ENCODE measurements at regions not wholly inside any gene's neighbourhood (a gene's known extent, or its start where the extent isn't known, plus 50 kb on each side); places are given as distances from the start of the nearest gene placed in this dataset.
A peak's percentile ranks its signal among the peaks of the same experiment; 100 is the strongest.
"Not testable (repeated sequence)": the region's sequence is repeated elsewhere in the genome, so short reads cannot be mapped to it uniquely, and the experiment has no call there.

DNA sequence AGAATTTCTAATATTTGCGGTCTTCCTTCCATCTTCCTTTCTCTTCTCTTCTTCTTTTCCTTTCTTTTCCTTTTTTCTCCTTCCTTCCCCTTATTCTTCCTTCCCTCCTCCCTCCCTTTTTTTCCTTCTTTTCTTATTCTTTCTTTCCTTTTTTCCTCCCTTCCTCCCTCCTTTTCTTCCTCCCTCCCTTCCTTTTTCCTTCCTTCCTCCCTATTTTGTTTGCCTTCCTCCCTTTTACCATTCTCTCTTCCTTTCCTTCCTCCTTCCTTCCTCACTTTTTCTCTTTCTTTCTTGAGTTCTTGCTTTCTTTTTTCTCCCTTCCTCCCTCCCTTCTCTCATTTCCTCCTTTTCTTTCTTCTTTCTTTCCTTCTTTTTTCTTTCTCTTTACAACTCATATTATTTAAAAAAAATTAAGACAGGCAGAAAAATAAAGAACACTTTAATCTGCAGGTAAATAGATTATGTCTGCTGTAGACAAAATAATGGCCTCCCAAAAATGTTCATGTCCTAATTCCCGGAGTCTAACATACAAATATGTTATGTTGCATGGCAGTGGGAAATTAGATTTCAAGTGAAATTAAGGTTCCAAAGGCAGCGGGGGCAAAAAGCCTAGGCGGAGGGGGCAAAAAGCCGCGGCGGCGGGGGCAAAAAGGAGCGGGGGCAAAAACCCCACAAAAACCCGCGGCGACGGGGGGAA lies 152.4 kb downstream of the ANKRD30BL start:
- Histone ChIP-seq H4K20me1 (ENCODE audit: insufficient read depth, low read length) (no peaks in the 10 kb centered on the region), H3K27me3 (ENCODE audit: control insufficient read depth in 1 of 2, insufficient read depth in 2 of 2, low read length in 2 of 2) (peaks cover 4 to 17% of the 10 kb centered on the region in 2 experiments; a peak in 4 of 5 replicates), H3K27ac (ENCODE audit: extremely low read length, insufficient read depth, low read length) (no peak overlapping the region), H3K4me3 (replicated peaks in 1 of 3; ENCODE audit: insufficient read depth in 1 of 3, low read depth in 2 of 3, low read length in 3 of 3) (peak overlapping the region; percentile 33 to 59 (median 58); a peak in 3 of 6 replicates), H3K4me2 (ENCODE audit: low read depth, low read length) (peak overlapping the region; percentile 60), H3K9me3 (ENCODE audit: low read length) (no peaks in the 10 kb centered on the region), H3K4me1 (ENCODE audit: insufficient read depth, low read length) (peaks cover 5% of the 10 kb centered on the region; the same call in 1 of the 2 replicates), H3K9ac (ENCODE audit: insufficient read depth, low read depth, low read length) (no peak overlapping the region), H3K79me2 (ENCODE audit: insufficient read depth, low read length) (no peaks in the 10 kb centered on the region), H3K36me3 (replicated peaks in 1 of 2; ENCODE audit: control insufficient read depth in 1 of 2, insufficient read depth in 2 of 2, low read length in 2 of 2) (no peaks in the 10 kb centered on the region), H2AFZ (ENCODE audit: low read length) (no peak overlapping the region)
- 22% methylated on average over 13 of the region's 13 CpGs for WGBS (ENCODE audit: low lambda C conversion rate)
- ATAC-seq (no peak), FAIRE-seq (no peak), DNase-seq (ENCODE audit: low spot score) (no peak)
- no TSS peak for BruUV-seq (replicated peaks)
- in situ Hi-C loops (cut with HindIII; ENCODE audit: extremely low pct_ligation_motif_present, low pct_unique_long_range_greater_than_20kb) (no loop called here), intact Hi-C loops (cut with micrococcal nuclease; ENCODE audit: unreplicated experiment) (no loop called here)
- POLR2A ChIA-PET = no interaction called here
- CTCF ChIA-PET (ENCODE audit: low intra/inter-chr PET ratio, low total read pairs) = no interaction called here
- TF ChIP-seq, protein P1, sequence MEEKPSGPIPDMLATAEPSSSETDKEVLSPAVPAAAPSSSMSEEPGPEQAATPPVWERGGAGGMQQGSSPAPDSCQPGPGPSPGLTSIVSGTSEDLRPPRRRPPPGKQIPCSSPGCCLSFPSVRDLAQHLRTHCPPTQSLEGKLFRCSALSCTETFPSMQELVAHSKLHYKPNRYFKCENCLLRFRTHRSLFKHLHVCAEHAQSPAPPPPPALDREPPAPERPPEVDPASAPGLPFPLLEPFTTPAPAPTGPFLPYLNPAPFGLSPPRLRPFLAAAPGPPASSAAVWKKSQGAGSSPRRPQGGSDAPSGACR (CRISPR knock-in tag; IDR thresholded peaks at IDR 0.05) = no peak
- TF ChIP-seq, protein P2, sequence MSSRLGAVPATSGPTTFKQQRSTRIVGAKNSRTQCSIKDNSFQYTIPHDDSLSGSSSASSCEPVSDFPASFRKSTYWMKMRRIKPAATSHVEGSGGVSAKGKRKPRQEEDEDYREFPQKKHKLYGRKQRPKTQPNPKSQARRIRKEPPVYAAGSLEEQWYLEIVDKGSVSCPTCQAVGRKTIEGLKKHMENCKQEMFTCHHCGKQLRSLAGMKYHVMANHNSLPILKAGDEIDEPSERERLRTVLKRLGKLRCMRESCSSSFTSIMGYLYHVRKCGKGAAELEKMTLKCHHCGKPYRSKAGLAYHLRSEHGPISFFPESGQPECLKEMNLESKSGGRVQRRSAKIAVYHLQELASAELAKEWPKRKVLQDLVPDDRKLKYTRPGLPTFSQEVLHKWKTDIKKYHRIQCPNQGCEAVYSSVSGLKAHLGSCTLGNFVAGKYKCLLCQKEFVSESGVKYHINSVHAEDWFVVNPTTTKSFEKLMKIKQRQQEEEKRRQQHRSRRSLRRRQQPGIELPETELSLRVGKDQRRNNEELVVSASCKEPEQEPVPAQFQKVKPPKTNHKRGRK (CRISPR knock-in tag; IDR thresholded peaks at IDR 0.05) = peak; percentile 79; the same call in 1 of the 2 replicates
- peak; percentile 93; the same call in 1 of the 2 replicates for TF ChIP-seq CBX2 (IDR thresholded peaks at IDR 0.05; ENCODE audit: low read depth, low read length)
- no peak for TF ChIP-seq CBX2 (CRISPR knock-in tag; IDR thresholded peaks at IDR 0.05; ENCODE audit: low read depth)

DNA sequence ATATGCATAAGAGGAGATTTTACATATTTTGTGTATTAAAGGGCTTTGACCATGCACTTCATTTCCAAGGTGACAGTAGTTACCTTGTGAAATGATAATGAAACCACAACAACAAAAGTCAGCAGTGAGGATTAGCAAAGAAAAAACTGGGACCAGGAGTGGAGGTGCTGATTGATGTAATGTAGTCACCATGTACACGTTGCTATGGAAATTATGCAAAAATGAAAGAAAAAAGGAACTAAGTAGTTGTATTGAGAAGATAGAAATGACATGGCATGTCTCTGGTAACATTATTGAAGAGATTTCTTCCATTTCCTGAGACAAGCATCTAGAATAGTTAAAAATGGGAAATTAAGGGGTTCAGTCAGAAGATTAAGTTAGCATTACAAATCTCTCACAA lies 171.0 kb downstream of the ANKRD30BL start:
- in situ Hi-C loops (cut with HindIII; ENCODE audit: extremely low pct_ligation_motif_present, low pct_unique_long_range_greater_than_20kb); H3K4me2 ChIP-seq (ENCODE audit: low read depth, low read length); intact Hi-C loops (cut with micrococcal nuclease; ENCODE audit: unreplicated experiment); POLR2A ChIA-PET; H3K36me3 ChIP-seq (replicated peaks in 1 of 2; ENCODE audit: control insufficient read depth in 1 of 2, insufficient read depth in 2 of 2, low read length in 2 of 2); H3K9me3 ChIP-seq (ENCODE audit: low read length); H3K4me3 ChIP-seq (replicated peaks in 1 of 3; ENCODE audit: insufficient read depth in 1 of 3, low read depth in 2 of 3, low read length in 3 of 3); ATAC-seq; H3K27ac ChIP-seq (ENCODE audit: extremely low read length, insufficient read depth, low read length); FAIRE-seq; H4K20me1 ChIP-seq (ENCODE audit: insufficient read depth, low read length); CTCF ChIA-PET (ENCODE audit: low intra/inter-chr PET ratio, low total read pairs); H3K4me1 ChIP-seq (ENCODE audit: insufficient read depth, low read length); H2AFZ ChIP-seq (ENCODE audit: low read length); H3K9ac ChIP-seq (ENCODE audit: insufficient read depth, low read depth, low read length); H3K27me3 ChIP-seq (ENCODE audit: control insufficient read depth in 1 of 2, insufficient read depth in 2 of 2, low read length in 2 of 2); BruUV-seq (replicated peaks); H3K79me2 ChIP-seq (ENCODE audit: insufficient read depth, low read length); DNase-seq (ENCODE audit: low spot score): not testable (repeated sequence)
- 0% methylated on average over 1 of the region's 1 CpG for WGBS (ENCODE audit: low lambda C conversion rate)

DNA sequence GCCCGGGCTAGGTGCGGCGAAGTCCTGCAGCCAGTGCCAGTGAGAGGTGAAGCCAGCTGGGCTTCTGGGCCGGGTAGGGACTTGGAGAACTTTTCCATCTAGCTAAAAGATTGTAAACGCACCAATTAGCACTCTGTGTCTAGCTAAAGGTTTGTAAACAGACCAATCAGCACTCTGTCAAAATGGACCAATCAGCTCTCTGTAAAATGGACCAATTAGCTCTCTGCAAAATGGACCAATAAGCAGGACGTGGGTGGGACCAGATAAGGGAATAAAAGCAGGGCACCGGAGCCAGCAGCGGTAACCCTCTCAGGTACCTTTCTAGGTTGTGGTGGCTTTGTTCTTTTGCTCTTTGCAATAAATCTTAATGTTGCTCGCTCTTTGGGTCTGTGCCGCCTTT lies 195.1 kb downstream of the ANKRD30BL start:
- CTCF ChIA-PET (ENCODE audit: low intra/inter-chr PET ratio, low total read pairs); BruUV-seq (replicated peaks); DNase-seq (ENCODE audit: low spot score); H3K27me3 ChIP-seq (ENCODE audit: control insufficient read depth in 1 of 2, insufficient read depth in 2 of 2, low read length in 2 of 2); H3K27ac ChIP-seq (ENCODE audit: extremely low read length, insufficient read depth, low read length); H4K20me1 ChIP-seq (ENCODE audit: insufficient read depth, low read length); ATAC-seq; H3K9ac ChIP-seq (ENCODE audit: insufficient read depth, low read depth, low read length); H3K9me3 ChIP-seq (ENCODE audit: low read length); H3K36me3 ChIP-seq (replicated peaks in 1 of 2; ENCODE audit: control insufficient read depth in 1 of 2, insufficient read depth in 2 of 2, low read length in 2 of 2); intact Hi-C loops (cut with micrococcal nuclease; ENCODE audit: unreplicated experiment); POLR2A ChIA-PET; H3K4me3 ChIP-seq (replicated peaks in 1 of 3; ENCODE audit: insufficient read depth in 1 of 3, low read depth in 2 of 3, low read length in 3 of 3); in situ Hi-C loops (cut with HindIII; ENCODE audit: extremely low pct_ligation_motif_present, low pct_unique_long_range_greater_than_20kb); H3K79me2 ChIP-seq (ENCODE audit: insufficient read depth, low read length); H3K4me1 ChIP-seq (ENCODE audit: insufficient read depth, low read length); H2AFZ ChIP-seq (ENCODE audit: low read length); FAIRE-seq; H3K4me2 ChIP-seq (ENCODE audit: low read depth, low read length): not testable (repeated sequence)
- 40% methylated on average over 10 of the region's 10 CpGs for WGBS (ENCODE audit: low lambda C conversion rate)
